GM18519 (cell line): ENCODE measurements at regions not wholly inside any gene's neighbourhood (a gene's known extent, or its start where the extent isn't known, plus 50 kb on each side); places are given as distances from the start of the nearest gene placed in this dataset.
"Not testable (repeated sequence)": the region's sequence is repeated elsewhere in the genome, so short reads cannot be mapped to it uniquely, and the experiment has no call there.

Source experiments
- ATAC-seq: cut with Tn5 transposase; IDR thresholded peaks from one replicate; pipeline ENCODE4 v1.9.1; 2021; ENCODE audit warnings: mild to moderate bottlenecking, moderate library complexity; ENCODE audit not compliant: unreplicated experiment, low FRiP score

GRCh38 chr22:22062306-22062793 is 79.8 kb upstream of the TOP3B start:
- ATAC-seq = no peak

GRCh38 chr22:22061085-22062077 is 78.8 kb upstream of the TOP3B start:
- no peak for ATAC-seq

GRCh38 chr22:22060200-22061084 is 77.9 kb upstream of the TOP3B start:
- no peak for ATAC-seq

- no peak for ATAC-seq
These were observed 76.9 kb upstream of the TOP3B start for GRCh38 chr22:22059291-22060002.

- ATAC-seq = no peak
These were observed 76.2 kb upstream of the TOP3B start for GRCh38 chr22:22058633-22059290.

GRCh38 chr22:22057617-22058378 is 75.2 kb upstream of the TOP3B start:
- no peak for ATAC-seq

- ATAC-seq = not testable (repeated sequence)
These were observed 74.4 kb upstream of the TOP3B start for GRCh38 chr22:22056809-22057594.

- ATAC-seq = not testable (repeated sequence)
These were observed 70.1 kb upstream of the TOP3B start for GRCh38 chr22:22052548-22053139.

GRCh38 chr22:22051032-22051431 is 68.4 kb upstream of the TOP3B start:
- ATAC-seq = not testable (repeated sequence)

- ATAC-seq = no peak
These were observed 67.7 kb upstream of the TOP3B start for GRCh38 chr22:22050141-22050775.

- ATAC-seq = no peak
These were observed 67.1 kb upstream of the TOP3B start for GRCh38 chr22:22049684-22050083.

GRCh38 chr22:22048981-22049531 is 66.5 kb upstream of the TOP3B start:
- ATAC-seq = no peak

GRCh38 chr22:22048318-22048942 is 65.8 kb upstream of the TOP3B start:
- no peak for ATAC-seq

GRCh38 chr22:22047776-22048175 is 65.2 kb upstream of the TOP3B start:
- ATAC-seq = no peak

GRCh38 chr22:22047266-22047665 is 64.7 kb upstream of the TOP3B start:
- ATAC-seq = no peak

GRCh38 chr22:22046370-22046769 is 63.8 kb upstream of the TOP3B start:
- ATAC-seq = no peak
